GM12873 (cell line): ENCODE measurements at regions not wholly inside any gene's neighbourhood (a gene's known extent, or its start where the extent isn't known, plus 50 kb on each side); places are given as distances from the start of the nearest gene placed in this dataset.

ENCODE experiments used
- CTCF ChIP-seq: IDR thresholded peaks from 2 replicates; pipeline ENCODE4 v1.5.1; 2012; ENCODE audit warnings: low read depth, mild to moderate bottlenecking, moderate library complexity, low read length, control low read depth; ENCODE audit not compliant: insufficient read depth; ENCODE audit errors: missing control alignments

- no peak for TF ChIP-seq CTCF
Measured at GRCh38 chr3:159458982-159459381, 529.7 kb upstream of the IL12A start.

- TF ChIP-seq CTCF = no peak
Measured at GRCh38 chr3:159472611-159473010, 516.0 kb upstream of the IL12A start.

DNA sequence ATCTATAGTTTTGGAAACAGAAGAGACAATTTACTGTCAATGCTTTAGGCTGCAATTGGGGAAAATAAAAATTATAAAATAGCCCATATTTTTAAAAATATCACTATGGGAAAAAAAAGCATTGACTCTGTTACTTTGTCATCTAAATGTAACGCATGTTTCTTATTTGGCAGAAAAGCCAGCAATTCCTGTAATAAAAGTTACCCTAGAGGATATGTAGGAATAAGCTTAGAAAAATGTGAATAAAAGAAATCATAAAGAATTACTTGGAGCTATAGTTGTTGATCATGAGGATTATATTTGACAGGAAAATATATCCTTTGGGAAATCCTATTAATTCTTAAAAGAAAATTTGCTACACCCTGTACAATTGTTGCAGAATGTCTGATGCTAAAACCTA, 515.4 kb upstream of the IL12A start:
- TF ChIP-seq CTCF = no peak

- TF ChIP-seq CTCF = no peak
Measured at GRCh38 chr3:159480046-159480445, 508.6 kb upstream of the IL12A start.

DNA sequence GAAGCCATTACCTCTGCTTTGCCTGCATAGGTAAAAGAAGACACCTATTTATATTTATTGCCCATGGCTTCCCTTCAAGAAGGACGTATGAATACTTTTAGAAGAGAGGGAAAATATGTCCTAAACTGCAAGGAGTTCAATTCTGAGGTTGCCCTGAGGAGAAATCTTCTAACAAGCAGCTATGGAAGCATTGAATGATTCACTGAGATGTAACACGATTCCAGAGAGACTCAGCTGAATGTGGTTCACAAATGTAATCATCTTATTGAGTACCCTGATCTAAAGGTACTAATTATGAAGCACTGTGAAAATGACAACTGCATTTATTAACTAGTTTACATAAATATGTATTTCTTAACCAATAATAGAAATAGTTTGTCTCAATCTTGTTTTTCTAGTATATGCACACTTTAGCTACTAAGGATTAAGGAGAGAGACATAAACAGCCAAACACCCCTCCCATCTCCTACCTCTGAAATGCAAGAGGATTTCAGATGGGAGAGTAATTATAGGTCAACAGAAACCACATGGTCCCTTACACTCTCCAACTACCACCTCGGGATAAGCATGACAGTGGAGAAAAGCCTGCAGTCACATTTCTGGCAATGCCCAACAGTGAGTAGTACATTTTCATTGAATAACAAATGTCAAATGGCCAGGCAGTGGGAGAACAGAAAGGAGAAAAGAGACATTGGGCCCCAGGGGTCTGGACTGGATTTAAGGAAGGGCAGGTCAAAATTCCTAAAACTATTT, 506.2 kb upstream of the IL12A start:
- TF ChIP-seq CTCF = no peak

- TF ChIP-seq CTCF = no peak
Measured at GRCh38 chr3:159482994-159483367, 505.7 kb upstream of the IL12A start.

- peak; percentile 57 for TF ChIP-seq CTCF
Measured at GRCh38 chr3:159486580-159486979, 502.1 kb upstream of the IL12A start.
